ENCODE measurements at regions not wholly inside any gene's neighbourhood (a gene's known extent, or its start where the extent isn't known, plus 50 kb on each side); places are given as distances from the start of the nearest gene placed in this dataset.

GRCh38 chr13:74066937-74067336 lies 67.3 kb downstream of the KLF12 start:
- Mint-ChIP-seq H3K27me3 (ENCODE audit: low read depth) (no peaks in the 10 kb centered on the region), H3K4me3 (no peak overlapping the region), H3K4me1 (peaks cover 10% of the 10 kb centered on the region), H3K9me3 (no peaks in the 10 kb centered on the region), H3K27ac (no peak overlapping the region), H3K36me3 (no peaks in the 10 kb centered on the region; the same call in 1 of the 2 replicates)
- ChIA-PET POLR2A (no interaction called here), CTCF (no interaction called here)
- TF ChIP-seq ELF4 (CRISPR knock-in tag; IDR thresholded peaks at IDR 0.05; ENCODE audit: low read depth), result no peak
- TF ChIP-seq USF2 (CRISPR knock-in tag; IDR thresholded peaks at IDR 0.05), result no peak
- no peak for TF ChIP-seq ZNF425 (CRISPR knock-in tag; conservative IDR thresholded peaks at IDR 0.05)
- no peak for TF ChIP-seq E2F5 (CRISPR knock-in tag; IDR thresholded peaks at IDR 0.05)
- TF ChIP-seq ZNF416 (CRISPR knock-in tag; IDR thresholded peaks at IDR 0.05), result no peak
- TF ChIP-seq ZNF138 (CRISPR knock-in tag; conservative IDR thresholded peaks at IDR 0.05), result no peak
- TF ChIP-seq MAX (CRISPR knock-in tag; IDR thresholded peaks at IDR 0.05), result no peak
- no peak for TF ChIP-seq STAT6 (CRISPR knock-in tag; conservative IDR thresholded peaks at IDR 0.05; ENCODE audit: low read depth)
- no peak for TF ChIP-seq ZNF396 (CRISPR knock-in tag; IDR thresholded peaks at IDR 0.05; ENCODE audit: borderline replicate concordance)
- no peak for TF ChIP-seq RELA (CRISPR knock-in tag; IDR thresholded peaks at IDR 0.05; ENCODE audit: borderline replicate concordance)
- TF ChIP-seq ESRRA (CRISPR knock-in tag; IDR thresholded peaks at IDR 0.05; ENCODE audit: borderline replicate concordance), result no peak
- TF ChIP-seq SOX15 (CRISPR knock-in tag; IDR thresholded peaks at IDR 0.05), result no peak
- TF ChIP-seq CDX4 (CRISPR knock-in tag; IDR thresholded peaks at IDR 0.05; ENCODE audit: borderline replicate concordance), result no peak
- DNase-seq (ENCODE audit: low spot score), result no peak
- no peak for ATAC-seq

GRCh38 chr13:74064805-74065312 lies 69.3 kb downstream of the KLF12 start:
- Mint-ChIP-seq H3K36me3 (peaks cover 2% of the 10 kb centered on the region; the same call in 1 of the 2 replicates), H3K9me3 (peaks cover 7% of the 10 kb centered on the region), H3K4me3 (no peak overlapping the region), H3K27ac (no peak overlapping the region), H3K27me3 (ENCODE audit: low read depth) (no peaks in the 10 kb centered on the region), H3K4me1 (peaks cover 2% of the 10 kb centered on the region)
- ChIA-PET CTCF (no interaction called here), POLR2A (no interaction called here)
- DNase-seq (ENCODE audit: low spot score) (no peak), ATAC-seq (no peak)
- TF ChIP-seq NFATC4 (CRISPR knock-in tag; IDR thresholded peaks at IDR 0.05) (no peak), PRDM15 (CRISPR knock-in tag; IDR thresholded peaks at IDR 0.05) (no peak), ZNF396 (CRISPR knock-in tag; IDR thresholded peaks at IDR 0.05; ENCODE audit: borderline replicate concordance) (no peak), JAZF1 (CRISPR knock-in tag; IDR thresholded peaks at IDR 0.05) (no peak), ZNF232 (CRISPR knock-in tag; IDR thresholded peaks at IDR 0.05) (no peak), NFYB (CRISPR knock-in tag; conservative IDR thresholded peaks at IDR 0.05; ENCODE audit: low read depth) (no peak), IRF1 (CRISPR knock-in tag; IDR thresholded peaks at IDR 0.05) (no peak), ZNF281 (CRISPR knock-in tag; IDR thresholded peaks at IDR 0.05) (no peak)

All from WTC11 (cell line).